Brain microvascular endothelial cell (primary cell): ENCODE measurements at regions not wholly inside any gene's neighbourhood (a gene's known extent, or its start where the extent isn't known, plus 50 kb on each side); places are given as distances from the start of the nearest gene placed in this dataset.

ENCODE experiments used
- DNase-seq: peaks from one replicate; pipeline ENCODE4 v3.0.0-alpha.2; 2020
- H3K27ac ChIP-seq: fragments of 250-450 bp; sonication (Bioruptor Pico); 2 replicates; pipeline ENCODE4 v1.5.1; 2020; ENCODE audit warnings: mild to moderate bottlenecking, moderate library complexity
- H3K27me3 ChIP-seq: fragments of 250-450 bp; sonication (Bioruptor Pico); replicated peaks from 2 replicates; pipeline ENCODE4 v1.5.1; 2020; ENCODE audit warnings: mild to moderate bottlenecking
- H3K36me3 ChIP-seq: fragments of 250-450 bp; sonication (Bioruptor Pico); replicated peaks from 2 replicates; pipeline ENCODE4 v1.5.1; 2020; ENCODE audit warnings: mild to moderate bottlenecking
- H3K4me3 ChIP-seq: 2 replicates; pipeline ENCODE4 v1.5.1; 2011; ENCODE audit warnings: low read depth, mild to moderate bottlenecking, control low read depth, low read length, moderate library complexity
- CTCF ChIP-seq: IDR thresholded peaks from 2 replicates; pipeline ENCODE4 v1.5.1; 2011; ENCODE audit warnings: low read depth, mild to moderate bottlenecking, moderate library complexity, low read length, control low read depth, inconsistent platforms; ENCODE audit errors: missing control alignments
- in situ Hi-C: cut with HindIII; loops from 2 replicates; pipeline ENCODE4 v1.10.0; 2017; ENCODE audit warnings: low sequenced_read_pairs, low pct_ligation_motif_present

- no peaks in the 10 kb centered on the region for H3K27me3 ChIP-seq
- no peak for DNase-seq
- H3K36me3 ChIP-seq = no peaks in the 10 kb centered on the region
- in situ Hi-C loops = no loop called here
- no peak for TF ChIP-seq CTCF
- H3K4me3 ChIP-seq = no peak overlapping the region
- H3K27ac ChIP-seq = no peak overlapping the region
Observed at GRCh38 chr2:49598231-49598630, 443.9 kb upstream of the FSHR start.

GRCh38 chr2:49585921-49586320 is 431.6 kb upstream of the FSHR start:
- TF ChIP-seq CTCF = no peak
- no peaks in the 10 kb centered on the region for H3K36me3 ChIP-seq
- no peaks in the 10 kb centered on the region for H3K27me3 ChIP-seq
- H3K4me3 ChIP-seq = no peak overlapping the region
- no peak for DNase-seq
- in situ Hi-C loops = no loop called here
- no peak overlapping the region for H3K27ac ChIP-seq

GRCh38 chr2:49582946-49583345 is 428.6 kb upstream of the FSHR start:
- H3K36me3 ChIP-seq = no peaks in the 10 kb centered on the region
- no peaks in the 10 kb centered on the region for H3K27me3 ChIP-seq
- TF ChIP-seq CTCF = no peak
- in situ Hi-C loops = no loop called here
- DNase-seq = no peak
- no peak overlapping the region for H3K27ac ChIP-seq
- no peak overlapping the region for H3K4me3 ChIP-seq

- in situ Hi-C loops = no loop called here
- no peak overlapping the region for H3K4me3 ChIP-seq
- H3K27me3 ChIP-seq = no peaks in the 10 kb centered on the region
- no peak for TF ChIP-seq CTCF
- no peaks in the 10 kb centered on the region for H3K36me3 ChIP-seq
- H3K27ac ChIP-seq = no peak overlapping the region
- DNase-seq = no peak
Observed at GRCh38 chr2:49577041-49577440, 422.7 kb upstream of the FSHR start.

GRCh38 chr2:49569176-49569575 is 414.9 kb upstream of the FSHR start:
- DNase-seq = no peak
- TF ChIP-seq CTCF = no peak
- no peak overlapping the region for H3K4me3 ChIP-seq
- H3K27ac ChIP-seq = no peak overlapping the region
- no peaks in the 10 kb centered on the region for H3K36me3 ChIP-seq
- in situ Hi-C loops = no loop called here
- H3K27me3 ChIP-seq = no peaks in the 10 kb centered on the region

- in situ Hi-C loops = no loop called here
- TF ChIP-seq CTCF = no peak
- Histone ChIP-seq H3K36me3 (no peaks in the 10 kb centered on the region), H3K4me3 (no peak overlapping the region), H3K27ac (no peak overlapping the region), H3K27me3 (no peaks in the 10 kb centered on the region)
- no peak for DNase-seq
Observed at GRCh38 chr2:49567811-49568600, 413.7 kb upstream of the FSHR start.
